Gastroesophageal sphincter (tissue), 3 donors: ENCODE measurements at regions not wholly inside any gene's neighbourhood (a gene's known extent, or its start where the extent isn't known, plus 50 kb on each side); places are given as distances from the start of the nearest gene placed in this dataset.

Experiments used
- CTCF ChIP-seq, 4 experiments: fragments of 200-600 bp in 2 of 4; fragments of 450-650 bp in 2 of 4; sonication (generic) in 1 of 4; IDR thresholded peaks; one replicate each; pipeline ENCODE4 v1.5.1; 2017 to 2019; ENCODE audit warnings: antibody characterized with exemption in 4 of 4, mild to moderate bottlenecking in 2 of 4, moderate library complexity in 2 of 4
- EP300 ChIP-seq: sonication (generic); formaldehyde crosslinking; IDR thresholded peaks from one replicate; pipeline ENCODE4 v1.6.1; 2017; ENCODE audit warnings: antibody characterized with exemption, mild to moderate bottlenecking
- POLR2AphosphoS5 ChIP-seq: sonication (generic); formaldehyde crosslinking; IDR thresholded peaks from one replicate; pipeline ENCODE4 v1.6.1; 2017; ENCODE audit warnings: antibody characterized with exemption

- TF ChIP-seq CTCF (IDR thresholded peaks at IDR 0.05) (no peak), POLR2AphosphoS5 (no peak), EP300 (no peak)
These were observed 163.9 kb upstream of the SMAD3 start for GRCh38 chr15:66901336-66902100.
